NOMO-1 (cell line): ENCODE measurements at regions not wholly inside any gene's neighbourhood (a gene's known extent, or its start where the extent isn't known, plus 50 kb on each side); places are given as distances from the start of the nearest gene placed in this dataset.
"Not testable (repeated sequence)": the region's sequence is repeated elsewhere in the genome, so short reads cannot be mapped to it uniquely, and the experiment has no call there.

Source experiments
- DNase-seq, 2 experiments: peaks; one replicate each; lab custom pipeline; 2025; ENCODE audit not compliant: unreplicated experiment in 2 of 2; lab: John Stamatoyannopoulos, UW

DNA sequence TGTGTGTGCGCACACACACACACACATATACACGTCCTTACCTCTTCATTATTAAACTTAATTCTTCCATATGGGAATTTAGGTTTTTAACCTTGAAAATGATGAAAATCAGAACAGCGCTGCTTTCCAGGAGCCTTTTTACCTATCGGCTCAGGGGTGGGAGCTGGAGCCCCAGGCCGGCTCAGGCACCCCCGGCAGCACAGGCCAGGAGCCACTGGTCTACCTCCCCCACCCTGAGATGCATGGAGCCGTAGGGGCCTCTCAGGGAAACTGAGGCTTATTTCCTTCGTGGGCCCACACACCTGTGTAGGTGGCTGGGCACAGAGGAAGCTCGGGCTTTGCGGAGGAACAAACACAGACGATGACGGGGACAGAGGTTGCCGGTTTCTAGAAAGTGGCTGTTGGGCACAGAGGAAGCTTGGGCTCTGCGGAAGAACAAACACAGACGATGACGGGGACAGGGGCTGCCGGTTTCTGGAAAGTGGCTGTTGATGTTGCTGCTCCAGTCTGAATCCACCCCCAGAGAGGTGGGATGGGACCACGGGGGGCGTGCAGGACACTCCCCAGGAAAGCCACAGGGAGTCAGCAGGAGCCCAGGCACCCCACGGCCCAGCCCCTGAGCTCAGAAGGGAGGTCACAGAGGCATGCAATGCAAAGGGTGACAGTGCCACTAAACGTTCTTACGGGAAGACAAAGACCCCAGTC is 149.4 kb downstream of the BRD1 start:
- no peak for DNase-seq

DNA sequence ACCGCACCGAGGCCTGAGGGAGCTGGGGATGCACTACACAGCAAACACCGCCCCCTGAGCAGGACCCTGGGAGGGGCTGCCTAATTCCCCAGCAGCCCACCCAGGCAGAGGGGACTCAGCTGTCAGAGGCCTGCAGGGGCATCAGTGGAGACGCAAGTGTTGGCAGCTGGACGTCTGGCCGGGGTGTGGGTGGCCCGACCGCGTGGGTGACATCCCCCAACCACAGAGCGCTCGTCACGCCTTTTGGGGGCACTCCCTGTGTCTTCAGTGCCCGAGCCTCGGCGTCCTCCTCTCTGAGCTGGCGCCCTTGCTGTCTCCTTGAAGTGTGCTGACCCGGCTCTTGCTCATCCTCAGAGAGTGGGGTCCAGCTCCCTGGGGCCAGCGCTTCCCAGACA is 150.2 kb downstream of the BRD1 start:
- DNase-seq: no peak

DNA sequence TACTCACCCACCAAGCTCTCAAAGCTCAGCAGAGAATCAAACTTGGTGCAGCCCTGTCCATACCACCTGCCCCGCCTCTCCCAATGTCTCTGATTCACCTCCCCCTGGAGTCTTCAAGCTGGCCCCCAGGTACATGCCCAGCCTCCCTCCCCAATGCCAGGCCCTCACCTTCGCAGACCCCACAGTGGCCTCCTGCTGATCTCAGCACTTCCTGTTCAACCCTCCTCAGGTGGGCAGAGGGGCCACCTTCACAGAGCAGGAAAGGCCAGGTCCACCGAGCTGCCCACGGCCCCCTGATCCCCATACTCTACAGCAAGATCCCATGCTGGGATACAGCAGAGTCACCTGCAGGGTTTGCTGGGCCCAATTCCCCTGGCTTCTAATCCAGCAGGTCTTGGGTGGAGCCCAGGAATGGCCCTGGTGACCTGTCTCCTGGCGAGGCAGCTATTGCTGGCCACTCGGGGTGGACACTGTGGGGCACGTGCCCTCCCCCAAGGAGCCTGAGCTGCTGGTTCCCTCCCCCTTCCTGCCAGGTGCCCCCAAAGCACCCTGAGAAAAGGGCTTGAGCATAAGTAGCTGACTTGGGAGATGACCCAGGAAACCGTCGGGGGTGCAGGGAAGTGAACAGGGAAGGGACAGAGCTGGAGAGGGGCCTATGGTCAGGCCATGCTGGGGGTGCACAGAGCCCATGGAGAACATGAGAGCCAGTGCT is 150.7 kb downstream of the BRD1 start:
- DNase-seq: no peak

DNA sequence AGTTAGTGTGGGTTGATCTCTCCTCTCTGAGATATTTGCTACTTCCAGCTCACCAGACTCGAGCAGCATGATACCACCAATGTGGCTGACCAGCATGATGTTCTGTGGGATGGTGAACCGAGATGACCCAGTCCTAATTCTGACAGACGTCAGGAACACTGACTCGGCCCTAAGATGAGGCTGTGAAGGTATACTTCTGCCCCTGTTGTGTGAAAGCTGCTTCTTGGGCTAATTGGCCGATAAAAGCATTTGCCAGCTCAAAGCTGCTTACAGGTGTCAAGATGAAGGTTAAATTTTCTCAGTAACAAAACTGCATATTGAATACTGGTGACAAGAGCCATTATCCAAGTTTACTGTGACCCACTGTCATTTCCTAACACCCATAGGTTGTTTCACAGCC is 151.4 kb downstream of the BRD1 start:
- DNase-seq: no peak

DNA sequence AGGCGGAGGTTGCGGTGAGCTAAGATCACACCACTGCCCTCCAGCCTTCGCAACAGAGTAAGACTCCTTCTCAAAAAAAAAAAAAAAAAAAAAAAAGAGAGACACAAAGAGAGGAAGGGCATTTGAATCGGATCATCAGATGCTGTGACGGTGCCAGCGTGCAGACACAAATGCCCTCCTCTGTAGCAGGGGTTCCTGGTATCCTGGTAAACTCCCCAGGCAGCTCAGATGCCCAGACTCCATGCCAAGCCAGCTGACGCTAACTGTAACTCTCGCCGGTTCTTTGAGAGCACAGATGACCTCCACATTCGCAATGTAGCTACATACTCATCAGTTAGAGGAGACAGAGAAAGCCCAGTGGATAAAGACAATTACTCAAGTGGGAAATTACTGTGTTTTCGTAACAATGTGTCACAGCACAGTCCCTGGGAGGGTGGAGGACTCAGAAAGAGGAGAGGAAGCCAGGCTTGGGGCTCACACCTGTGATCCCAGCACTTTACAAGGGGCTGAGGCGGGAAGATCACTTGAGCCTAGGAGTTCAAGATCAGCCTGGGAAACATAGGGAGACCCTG is 153.1 kb downstream of the BRD1 start:
- DNase-seq: no peak

DNA sequence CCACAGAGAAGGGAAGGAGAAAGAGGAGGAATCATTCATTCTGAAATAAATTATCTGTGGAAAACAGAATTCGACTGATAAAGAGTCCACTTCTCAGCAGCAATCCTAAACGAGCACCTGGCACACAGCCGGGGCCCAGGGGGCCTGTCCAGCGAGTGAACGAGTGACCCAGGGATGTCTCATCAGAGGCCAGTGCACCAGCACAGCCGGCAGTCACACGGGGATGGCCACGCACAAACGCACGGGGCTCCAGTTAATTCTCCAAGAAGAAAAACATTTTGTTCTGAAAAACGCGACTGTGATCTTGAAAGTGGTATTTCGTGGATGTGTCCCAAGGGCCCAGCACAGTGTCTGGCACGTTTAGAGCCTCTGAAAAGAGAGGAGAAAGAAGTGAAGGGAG is 154.6 kb downstream of the BRD1 start:
- no peak for DNase-seq

DNA sequence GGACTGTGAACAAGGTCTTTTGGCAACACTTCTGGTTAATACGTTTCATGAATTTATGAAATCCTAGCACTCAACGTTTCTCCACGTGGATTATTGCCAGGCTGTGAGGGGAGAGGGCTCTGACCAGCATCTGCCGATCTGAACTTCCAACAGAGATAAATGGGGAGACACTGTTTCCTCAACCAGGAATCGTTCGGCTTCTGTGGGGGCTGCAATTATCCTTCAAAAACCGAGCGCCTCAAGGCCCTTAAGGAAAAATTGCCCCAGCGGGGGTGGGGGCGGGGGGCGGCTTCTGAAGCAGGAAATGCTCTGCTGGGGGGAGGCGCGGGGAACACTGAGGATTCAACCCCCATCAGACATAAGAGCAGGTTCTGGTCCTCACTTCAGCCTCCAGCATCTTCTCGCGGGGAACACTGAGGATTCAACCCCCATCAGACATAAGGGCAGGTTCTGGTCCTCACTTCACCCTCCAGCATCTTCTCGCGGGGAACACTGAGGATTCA is 155.6 kb downstream of the BRD1 start:
- no peak for DNase-seq

DNA sequence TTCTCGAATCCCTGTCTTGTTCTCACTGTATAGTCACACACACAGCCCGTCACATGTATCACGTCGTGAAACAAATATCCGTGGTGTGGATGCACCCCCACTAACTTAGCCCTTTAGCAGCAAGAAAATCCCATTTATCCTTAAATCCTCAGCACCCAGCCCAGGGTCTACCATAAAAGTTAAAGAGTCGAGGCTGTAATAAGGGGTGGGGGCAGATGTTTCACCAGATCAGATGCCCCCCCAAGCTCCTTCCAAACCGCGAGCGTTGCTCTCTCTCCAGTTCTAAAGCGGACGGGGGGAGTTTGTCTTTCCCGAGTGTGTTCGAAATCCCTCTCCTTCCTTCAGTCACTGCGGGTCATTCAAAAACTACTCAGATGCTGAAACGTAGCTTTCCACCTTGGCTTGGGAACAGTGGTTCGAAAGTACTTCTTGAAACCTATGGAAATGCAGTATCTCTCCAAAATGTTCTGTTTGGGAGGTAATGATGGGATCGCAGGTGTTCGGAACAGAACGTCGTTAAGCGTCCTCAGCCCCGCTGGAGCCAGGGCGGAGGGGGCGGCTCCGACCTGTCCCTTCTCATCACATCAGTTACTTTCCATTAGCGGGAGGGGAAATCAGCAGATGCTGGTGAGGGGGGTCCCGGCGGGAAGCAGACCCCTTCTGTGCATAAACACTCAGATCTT is 156.2 kb downstream of the BRD1 start:
- no peak for DNase-seq

DNA sequence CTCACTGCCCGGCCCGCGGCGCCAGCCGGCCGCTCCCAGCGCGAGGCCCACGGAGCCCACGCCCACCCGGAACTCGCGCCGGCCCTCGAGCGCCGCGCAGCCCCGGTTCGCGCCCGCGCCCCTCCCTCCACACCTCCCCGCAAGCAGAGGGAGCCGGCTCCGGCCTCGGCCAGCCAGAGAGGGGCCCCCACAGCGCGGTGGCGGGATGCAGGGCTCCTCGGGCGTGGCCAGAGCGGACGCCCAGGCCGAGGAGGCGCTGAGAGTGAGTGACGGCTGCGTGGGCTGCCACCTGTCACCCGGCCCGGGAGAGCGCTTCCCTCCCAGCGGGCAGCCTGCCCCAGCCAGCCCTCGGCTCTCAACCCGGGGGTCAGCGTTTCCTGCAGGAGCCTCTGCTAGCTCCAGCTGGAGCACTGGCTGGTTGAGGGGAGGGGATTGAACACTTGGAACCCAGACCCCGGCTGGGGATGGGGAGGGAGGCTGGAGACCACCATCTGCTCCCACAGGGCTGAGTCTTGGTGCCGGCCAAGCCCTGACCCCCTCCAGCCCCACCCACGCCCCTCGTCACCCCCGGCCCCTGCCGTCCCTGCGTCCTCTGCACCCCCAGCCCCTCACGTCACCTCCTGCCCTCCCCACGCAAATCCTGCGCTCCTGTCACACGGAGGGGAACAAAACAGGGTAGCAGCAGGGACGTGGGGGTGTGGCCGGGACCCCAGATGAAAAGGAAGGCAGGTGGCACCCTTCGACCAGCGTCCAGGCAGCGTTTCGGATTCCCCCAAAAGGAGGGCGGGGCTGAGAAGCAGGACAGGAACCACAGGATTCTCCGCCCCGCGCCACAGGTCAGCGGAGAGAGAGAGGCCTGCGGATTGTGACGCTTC is 157.0 kb downstream of the BRD1 start:
- DNase-seq: no peak

DNA sequence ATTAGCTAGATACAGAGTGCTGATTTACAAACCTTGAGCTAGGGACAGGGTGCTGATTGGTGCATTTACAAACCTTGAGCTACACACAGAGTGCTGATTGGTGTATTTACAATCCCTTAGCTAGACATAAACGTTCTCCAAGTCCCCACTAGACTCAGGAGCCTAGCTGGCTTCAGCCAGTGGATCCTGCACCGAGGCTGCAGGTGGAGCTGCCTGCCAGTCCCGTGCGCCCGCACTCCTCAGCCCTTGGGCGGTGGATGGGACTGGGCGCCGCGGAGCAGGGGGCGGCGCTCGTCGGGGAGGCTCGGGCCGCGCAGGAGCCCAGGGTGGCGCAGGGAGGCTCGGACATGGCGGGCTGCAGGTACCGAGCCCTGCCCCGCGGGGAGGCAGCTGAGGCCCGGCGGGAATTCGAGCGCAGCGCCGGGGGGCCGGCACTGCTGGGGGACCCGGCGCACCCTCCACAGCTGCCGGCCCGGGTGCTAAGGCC is 157.7 kb downstream of the BRD1 start:
- not testable (repeated sequence) for DNase-seq

DNA sequence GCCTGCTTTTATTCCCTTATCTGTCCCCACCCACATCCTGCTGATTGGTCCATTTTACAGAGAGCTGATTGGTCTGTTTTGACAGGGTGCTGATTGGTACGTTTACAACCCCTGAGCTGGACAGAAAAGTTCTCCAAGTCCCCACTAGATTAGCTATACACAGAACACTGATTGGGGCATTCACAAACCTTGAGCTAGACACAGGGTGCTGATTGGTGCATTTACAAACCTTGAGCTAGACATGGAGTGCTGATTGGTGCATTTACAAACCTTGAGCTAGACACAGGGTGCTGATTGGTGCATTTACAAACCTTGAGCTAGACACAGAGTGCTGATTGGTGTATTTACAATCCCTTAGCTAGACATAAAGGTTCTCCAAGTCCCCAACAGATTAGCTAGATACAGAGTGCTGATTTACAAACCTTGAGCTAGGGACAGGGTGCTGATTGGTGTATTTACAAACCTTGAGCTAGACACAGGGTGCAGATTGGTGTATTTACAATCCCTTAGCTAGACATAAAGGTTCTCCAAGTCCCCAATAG is 158.2 kb downstream of the BRD1 start:
- DNase-seq: not testable (repeated sequence)

DNA sequence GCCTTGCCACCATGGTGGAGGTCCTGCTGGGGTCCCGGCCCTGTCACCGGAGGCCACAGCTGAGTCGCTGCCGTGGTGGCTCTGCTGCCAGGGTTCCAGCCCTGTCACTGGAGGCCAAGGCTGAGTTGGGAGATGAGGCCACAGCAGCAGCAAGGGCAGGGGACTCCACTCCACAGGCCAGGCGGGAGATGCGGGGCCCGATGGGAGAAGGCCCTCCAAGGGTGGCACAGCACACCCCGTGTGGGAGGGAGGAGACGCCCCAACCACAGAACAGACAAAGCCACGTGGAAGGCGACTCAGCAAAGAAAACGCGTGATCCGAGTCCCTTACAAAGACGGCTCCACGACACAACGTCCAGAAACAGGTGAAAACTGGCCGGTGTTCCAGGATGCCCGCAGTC is 159.3 kb downstream of the BRD1 start:
- no peak for DNase-seq

DNA sequence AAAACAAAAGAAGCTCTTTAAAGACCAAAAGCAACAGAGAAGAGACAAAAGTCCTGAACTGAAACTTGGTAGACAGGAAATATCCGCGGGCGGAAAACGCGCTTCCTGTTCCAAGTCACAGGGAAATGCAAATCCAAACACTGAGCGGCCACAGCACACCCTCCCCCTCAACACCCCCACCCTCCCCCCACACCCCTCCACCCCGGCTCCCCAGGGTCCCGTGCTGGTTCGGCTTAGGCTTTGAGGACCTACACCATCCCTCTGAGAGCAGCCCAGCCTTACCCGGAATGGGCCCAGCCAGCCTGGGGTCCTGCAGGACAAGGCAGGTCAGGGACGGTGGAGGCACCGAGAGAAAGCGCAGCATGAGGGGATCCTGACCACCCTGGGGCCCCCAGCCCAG is 160.4 kb downstream of the BRD1 start:
- DNase-seq: no peak

DNA sequence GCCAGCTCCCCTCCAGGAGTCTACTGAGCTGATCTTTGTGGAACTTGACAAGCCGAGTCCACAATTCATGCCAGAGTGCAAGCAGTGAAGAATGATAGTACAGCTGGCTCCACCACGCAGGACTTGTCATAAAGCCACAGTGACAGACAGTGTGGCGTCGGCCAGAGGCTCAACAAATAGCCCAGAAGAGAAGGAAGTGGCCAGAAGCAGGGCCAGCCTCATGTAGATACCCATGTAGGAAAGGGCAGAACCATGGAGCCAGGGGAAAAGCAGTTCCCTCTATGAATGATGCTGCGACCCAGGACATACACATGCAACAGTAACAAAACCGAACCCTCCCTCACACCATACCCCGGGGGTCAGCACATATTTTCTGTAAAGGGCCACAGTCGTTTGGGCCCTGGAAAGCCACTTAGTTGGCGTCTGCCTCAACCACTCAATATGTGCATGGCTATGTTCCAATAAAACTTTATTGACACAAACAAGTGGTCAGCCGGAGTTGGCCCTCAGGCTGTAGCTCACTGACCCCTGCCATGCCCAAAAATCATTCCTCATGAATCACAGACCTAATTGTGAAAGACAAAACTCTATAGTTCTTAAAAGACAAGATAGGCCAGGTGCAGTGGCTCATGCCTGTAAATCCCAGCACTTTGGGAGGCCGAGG is 161.4 kb downstream of the BRD1 start:
- DNase-seq: no peak

DNA sequence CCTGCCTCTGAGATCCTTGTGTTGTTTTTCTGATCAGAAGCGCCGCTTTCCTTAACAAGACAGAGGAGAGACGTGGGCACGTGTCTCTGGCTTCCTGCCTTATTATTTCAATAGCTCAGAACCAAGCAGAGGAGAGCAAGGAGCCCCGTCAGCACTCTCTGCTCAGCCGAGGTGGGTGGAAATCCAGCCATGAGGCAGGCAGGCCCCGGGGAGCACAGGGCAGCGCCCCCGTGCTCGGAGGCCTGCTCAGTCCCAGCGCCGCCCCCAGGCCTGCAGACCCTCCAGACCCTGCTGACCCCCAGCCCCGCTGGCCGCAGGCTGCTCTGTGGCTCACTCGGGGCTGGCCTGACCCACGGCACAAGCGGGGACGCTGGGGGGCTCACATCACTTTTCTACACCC is 162.8 kb downstream of the BRD1 start:
- no peak for DNase-seq

DNA sequence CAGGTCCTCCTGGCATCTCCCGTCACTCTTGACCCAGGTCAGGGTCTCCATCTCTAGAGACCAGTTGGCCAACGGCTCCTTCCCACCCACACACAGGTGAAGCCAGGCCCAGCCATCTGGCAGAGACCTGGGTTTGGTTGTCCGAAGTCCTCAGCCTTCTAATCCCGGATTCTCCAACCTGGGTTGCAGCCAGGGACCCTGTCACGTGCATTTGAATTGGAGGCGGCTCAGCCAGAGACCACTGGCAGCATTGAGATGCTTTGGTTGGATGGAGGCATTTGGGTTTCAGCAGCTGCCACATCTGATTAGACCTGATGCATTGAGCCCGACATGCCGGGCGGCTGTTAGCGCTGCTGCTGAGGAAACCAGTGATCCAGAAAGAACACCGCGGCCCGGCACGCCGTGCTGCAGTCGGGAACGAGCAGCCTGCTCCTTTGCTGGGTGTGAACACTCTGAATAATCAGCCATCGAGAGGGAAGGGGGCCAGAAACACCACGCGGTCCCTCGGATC is 163.2 kb downstream of the BRD1 start:
- no peak for DNase-seq

DNA sequence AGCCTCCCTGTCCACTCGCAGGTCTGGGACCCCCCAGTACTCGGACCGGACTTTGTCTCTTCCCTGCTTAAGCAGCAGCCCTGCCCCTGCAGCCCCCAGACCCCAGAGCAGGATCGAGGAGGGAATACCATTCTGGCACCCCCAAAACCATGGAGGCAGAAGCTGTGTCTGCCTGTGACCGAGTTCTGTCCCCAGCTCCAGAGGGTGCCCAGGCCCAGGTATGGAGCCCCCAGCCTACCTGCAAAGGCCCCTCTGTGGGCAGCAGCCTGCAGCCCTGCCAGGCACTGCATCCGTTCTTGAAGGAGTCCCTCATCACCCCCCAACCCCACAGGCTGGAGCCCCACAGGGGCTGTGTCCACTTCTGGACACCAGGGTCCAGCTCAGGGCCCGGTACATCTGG is 163.8 kb downstream of the BRD1 start:
- DNase-seq: no peak

DNA sequence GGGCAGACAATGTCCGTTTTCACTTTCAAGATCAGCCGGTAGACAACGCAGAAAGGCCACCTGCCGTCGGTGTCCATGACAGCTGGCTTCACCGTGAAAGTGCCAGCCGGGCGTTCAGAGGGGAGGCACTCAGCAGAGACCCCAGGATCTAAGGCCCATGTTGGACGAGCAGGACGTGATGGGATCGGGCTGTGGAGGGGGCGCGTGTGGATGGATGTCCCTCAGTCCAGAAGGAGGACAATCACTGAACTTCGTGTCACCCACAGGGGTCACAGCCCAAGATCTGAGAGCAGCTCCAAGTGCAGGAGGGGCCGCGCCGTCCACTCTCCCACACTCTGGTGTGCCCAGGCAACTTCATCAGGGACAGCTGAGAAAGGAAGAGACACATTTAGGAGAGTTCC is 164.4 kb downstream of the BRD1 start:
- no peak for DNase-seq

DNA sequence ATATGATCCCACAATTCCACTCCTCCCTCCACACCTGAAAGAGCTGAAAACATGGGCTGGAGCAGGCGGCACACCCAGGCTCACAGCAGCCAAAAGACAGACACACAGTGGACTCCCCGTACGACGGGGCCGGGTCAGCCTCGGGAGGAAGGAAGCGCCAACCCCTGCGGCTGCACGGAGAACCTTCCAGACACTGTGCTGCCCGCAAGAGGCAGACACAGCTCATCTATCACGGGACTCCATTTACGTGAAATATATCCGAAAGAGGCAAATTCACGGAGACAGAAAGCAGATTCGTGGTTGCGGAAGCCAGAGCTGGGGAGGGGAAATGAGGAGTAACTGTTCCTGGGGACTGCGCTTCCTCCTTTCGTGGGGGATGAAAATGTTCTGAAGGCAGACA is 165.0 kb downstream of the BRD1 start:
- no peak for DNase-seq
